NCI-H82 treated with DMSO at 0.1 percent for 48 hours (cell line): ENCODE measurements at regions not wholly inside any gene's neighbourhood (a gene's known extent, or its start where the extent isn't known, plus 50 kb on each side); places are given as distances from the start of the nearest gene placed in this dataset.
"Not testable (repeated sequence)": the region's sequence is repeated elsewhere in the genome, so short reads cannot be mapped to it uniquely, and the experiment has no call there.

ENCODE experiments used
- DNase-seq: peaks from one replicate; lab custom pipeline; 2025; ENCODE audit not compliant: unreplicated experiment; lab: John Stamatoyannopoulos, UW

- no peak for DNase-seq
Observed at GRCh38 chr17:70687421-70687820, 518.1 kb downstream of the KCNJ2 start.

- DNase-seq: no peak
Observed at GRCh38 chr17:70691150-70691549, 521.8 kb downstream of the KCNJ2 start.

- DNase-seq: no peak
Observed at GRCh38 chr17:70699408-70699807, 530.1 kb downstream of the KCNJ2 start.

GRCh38 chr17:70702683-70703255 lies 533.4 kb downstream of the KCNJ2 start:
- no peak for DNase-seq

GRCh38 chr17:70709596-70709995 lies 540.3 kb downstream of the KCNJ2 start:
- no peak for DNase-seq

GRCh38 chr17:70713694-70714093 lies 544.4 kb downstream of the KCNJ2 start:
- no peak for DNase-seq

- DNase-seq: no peak
Observed at GRCh38 chr17:70716551-70716950, 547.2 kb downstream of the KCNJ2 start.

- DNase-seq: no peak
Observed at GRCh38 chr17:70717042-70717441, 547.7 kb downstream of the KCNJ2 start.

GRCh38 chr17:70736375-70736957 lies 567.1 kb downstream of the KCNJ2 start:
- DNase-seq: no peak

GRCh38 chr17:70739065-70739464 lies 569.7 kb downstream of the KCNJ2 start:
- DNase-seq: no peak

- DNase-seq: not testable (repeated sequence)
Observed at GRCh38 chr17:70746574-70746973, 577.2 kb downstream of the KCNJ2 start.

- DNase-seq: no peak
Observed at GRCh38 chr17:70750983-70751382, 581.7 kb downstream of the KCNJ2 start.

- DNase-seq: not testable (repeated sequence)
Observed at GRCh38 chr17:70752461-70752860, 583.1 kb downstream of the KCNJ2 start.

GRCh38 chr17:70752966-70753467 lies 583.7 kb downstream of the KCNJ2 start:
- no peak for DNase-seq

GRCh38 chr17:70763018-70763417 lies 593.7 kb downstream of the KCNJ2 start:
- DNase-seq: no peak

GRCh38 chr17:70767102-70767701 lies 597.9 kb downstream of the KCNJ2 start:
- no peak for DNase-seq

GRCh38 chr17:70769956-70770355 lies 600.6 kb downstream of the KCNJ2 start:
- no peak for DNase-seq

- DNase-seq: no peak
Observed at GRCh38 chr17:70771804-70772386, 602.6 kb downstream of the KCNJ2 start.

GRCh38 chr17:70772761-70773160 lies 603.4 kb downstream of the KCNJ2 start:
- DNase-seq: no peak

GRCh38 chr17:70773258-70773657 lies 603.9 kb downstream of the KCNJ2 start:
- no peak for DNase-seq

- no peak for DNase-seq
Observed at GRCh38 chr17:70774339-70775117, 605.2 kb downstream of the KCNJ2 start.
